ENCODE measurements at regions not wholly inside any gene's neighbourhood (a gene's known extent, or its start where the extent isn't known, plus 50 kb on each side); places are given as distances from the start of the nearest gene placed in this dataset.
"Not testable (repeated sequence)": the region's sequence is repeated elsewhere in the genome, so short reads cannot be mapped to it uniquely, and the experiment has no call there.

DNA sequence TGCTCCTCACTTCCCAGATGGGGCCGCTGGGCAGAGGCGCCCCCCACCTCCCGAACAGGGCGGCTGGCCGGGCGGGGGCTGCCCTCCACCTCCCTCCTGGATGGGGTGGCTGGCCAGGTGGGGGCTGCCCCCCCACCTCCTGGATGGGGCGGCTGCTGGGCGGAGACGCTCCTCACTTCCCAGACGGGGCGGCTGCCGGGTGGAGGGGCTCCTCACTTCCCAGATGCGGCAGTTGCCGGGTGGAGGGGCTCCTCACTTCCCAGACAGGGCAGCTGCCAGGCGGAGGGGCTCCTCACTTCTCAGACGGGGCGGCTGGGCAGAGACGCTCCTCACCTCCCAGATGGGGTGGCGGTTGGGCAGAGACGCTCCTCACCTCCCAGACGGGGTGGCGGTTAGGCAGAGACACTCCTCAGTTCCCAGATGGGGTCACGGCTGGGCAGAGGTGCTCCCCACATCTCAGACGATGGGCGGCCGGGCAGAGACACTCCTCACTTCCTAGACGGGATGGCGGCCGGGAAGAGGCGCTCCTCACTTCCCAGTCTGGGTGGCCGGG lies 428.8 kb downstream of the FGF13 start:
- not testable (repeated sequence) for DNase-seq (ENCODE audit: low read depth)

DNA sequence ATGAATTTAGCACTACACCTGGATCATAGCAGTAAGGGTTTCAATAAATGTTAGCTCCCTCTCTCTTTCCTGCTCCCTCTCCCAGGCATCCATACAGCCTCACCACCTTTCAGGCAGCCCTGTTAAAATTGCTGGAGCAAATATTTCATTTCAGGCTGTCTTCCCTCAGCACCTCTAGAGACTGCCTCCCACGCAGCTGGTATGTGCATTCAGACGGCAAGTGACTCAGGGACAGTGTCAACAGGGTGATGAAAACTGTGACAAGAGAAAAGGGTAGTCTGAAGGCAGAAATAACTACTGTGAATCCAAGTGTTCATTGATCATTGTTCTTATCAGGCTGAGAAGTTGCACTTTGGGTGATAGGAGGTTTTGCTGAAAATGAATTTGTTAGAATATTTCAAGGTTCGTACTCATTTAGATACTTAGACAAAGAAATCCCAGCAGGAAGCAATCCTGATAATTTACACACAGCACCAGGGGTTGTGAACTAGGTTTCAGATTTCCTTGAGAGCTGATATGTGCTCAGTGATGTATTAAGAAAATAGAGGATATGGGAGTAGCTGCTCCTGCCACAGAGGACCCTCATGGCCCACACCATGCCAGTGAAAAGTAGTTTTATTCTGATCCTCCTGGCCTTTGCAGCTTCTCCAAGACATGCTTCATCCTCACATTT lies 424.2 kb downstream of the FGF13 start:
- no peak for DNase-seq (ENCODE audit: low read depth)

DNA sequence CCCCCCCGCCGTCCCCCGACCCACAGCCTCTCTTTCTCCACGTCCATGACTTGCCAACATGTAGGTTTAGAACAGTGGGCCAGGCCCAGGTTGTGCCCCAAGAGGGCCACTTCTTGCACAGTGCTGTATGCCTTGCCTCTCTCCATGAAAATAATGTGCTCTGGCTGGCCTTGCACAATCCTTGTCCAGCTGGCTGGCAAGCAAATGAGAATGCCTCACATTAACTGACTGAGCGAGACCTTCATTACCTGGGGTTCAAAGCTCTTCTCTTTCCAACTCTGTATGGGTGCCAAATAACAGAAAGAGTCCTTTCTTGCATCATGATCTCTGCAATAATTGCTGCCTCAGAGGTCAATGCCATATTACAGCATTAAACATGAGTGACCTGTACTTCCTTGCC lies 416.6 kb downstream of the FGF13 start:
- no peak for DNase-seq (ENCODE audit: low read depth)

DNA sequence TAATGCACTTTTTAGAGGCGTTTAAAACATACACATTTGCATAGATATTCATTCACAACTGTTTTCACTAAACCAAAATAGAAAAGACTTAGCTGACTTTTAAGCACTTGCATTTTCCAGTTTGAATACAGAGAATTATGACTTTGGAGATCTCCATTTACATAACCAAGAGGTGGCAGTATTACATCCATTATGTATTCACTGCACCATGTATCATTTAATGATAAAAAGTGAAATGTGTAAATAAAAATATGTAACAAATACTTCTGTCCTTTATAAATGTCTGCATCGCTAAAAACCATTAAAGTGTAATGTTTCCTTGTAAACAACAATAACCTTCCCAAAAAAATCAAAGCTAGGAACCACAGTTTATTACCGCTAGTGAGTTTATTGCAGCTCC lies 413.2 kb downstream of the FGF13 start:
- DNase-seq (ENCODE audit: low read depth): no peak

DNA sequence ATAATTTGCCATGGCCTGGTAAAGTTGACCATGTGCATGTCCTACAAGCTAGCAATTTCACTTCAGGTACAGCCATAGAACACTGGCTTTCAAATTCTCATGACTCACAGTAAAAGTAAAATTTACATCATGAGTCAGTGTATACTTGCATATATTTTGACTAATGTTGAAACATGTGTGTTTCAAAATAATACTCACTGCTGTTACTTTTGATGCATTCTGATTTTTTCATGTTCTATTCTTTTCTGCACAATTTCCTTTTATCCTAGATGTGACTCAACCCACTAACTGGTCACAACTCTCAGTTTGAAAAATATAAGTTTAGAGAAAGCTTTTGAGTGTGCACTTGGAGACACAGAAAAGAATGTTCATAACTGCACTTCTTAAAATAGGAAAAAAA lies 365.7 kb downstream of the FGF13 start:
- DNase-seq (ENCODE audit: low read depth): no peak

DNA sequence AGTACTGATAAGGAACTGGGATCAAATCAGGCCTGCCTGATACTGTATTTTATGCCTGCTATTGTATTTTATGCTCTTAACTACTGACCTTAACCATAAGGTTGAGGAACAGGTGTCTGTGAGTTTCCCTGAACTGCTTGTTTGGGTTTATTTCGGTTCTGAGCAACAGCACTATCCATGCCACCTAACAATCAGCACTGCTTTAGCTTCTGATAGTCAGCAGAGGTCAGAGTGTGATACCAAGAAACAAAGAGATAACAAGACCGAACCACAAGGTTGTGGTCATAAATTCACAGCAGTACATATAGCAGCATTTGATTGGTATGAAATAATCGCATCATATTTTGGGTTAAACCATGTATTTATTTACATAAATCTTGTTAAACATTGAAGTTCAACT lies 362.2 kb downstream of the FGF13 start:
- no peak for DNase-seq (ENCODE audit: low read depth)

DNA sequence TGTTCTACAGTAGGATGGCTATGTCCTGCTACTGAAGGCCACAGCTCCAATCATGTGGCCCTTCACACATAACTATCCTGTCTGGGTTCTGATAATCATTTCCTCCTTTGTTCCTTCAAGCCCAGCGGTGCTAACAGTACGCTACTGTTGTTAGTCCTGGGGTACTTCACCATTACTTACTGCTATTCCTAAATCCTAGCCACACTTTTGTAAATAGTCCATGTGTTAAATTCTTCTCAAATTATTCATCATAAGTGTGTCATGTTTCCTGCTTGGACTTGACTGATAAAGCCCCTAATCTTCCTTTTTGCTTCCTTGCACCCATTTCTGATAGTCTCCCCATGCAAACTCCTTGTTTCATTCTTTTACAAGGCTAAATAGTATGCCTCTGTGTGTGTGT lies 332.6 kb downstream of the FGF13 start:
- DNase-seq (ENCODE audit: low read depth): no peak

DNA sequence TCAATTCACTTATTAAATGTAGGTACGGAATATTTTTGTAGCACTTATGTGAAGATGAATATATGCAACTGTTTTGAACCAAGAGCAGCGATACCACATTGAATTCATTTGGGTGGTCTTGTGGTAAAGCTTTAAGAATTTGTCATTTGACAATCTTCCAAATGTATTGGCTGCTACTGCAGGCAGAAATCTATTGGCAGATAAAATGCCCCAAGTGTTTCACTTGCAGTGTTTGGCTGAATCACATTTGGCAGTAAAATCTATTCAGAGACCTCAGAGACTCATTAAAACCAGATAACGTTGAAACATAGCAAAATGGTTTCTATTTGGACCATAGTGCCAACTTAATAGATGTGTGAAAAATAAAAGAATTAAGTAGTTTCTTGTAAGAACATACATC lies 303.4 kb downstream of the FGF13 start:
- no peak for DNase-seq (ENCODE audit: low read depth)

DNA sequence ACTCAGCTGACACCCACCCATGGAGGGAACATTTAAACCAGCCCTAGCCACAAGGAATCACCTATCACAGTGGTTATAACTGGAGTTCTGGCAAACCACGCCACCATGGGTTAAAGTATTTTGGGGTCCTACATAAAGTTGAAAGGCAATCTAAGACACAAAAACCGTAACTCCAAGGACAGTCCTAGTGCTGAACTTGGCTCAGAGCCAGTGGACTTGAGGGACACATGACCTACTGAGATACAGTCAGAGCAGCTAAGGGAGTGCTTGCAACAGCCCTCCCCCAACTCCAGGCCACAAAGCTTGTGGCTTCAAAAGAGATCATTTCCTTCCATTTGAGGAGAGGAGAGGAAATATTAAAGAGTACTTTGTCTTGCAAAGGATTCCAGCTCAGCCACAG lies 300.5 kb downstream of the FGF13 start:
- no peak for DNase-seq (ENCODE audit: low read depth)

All from RPMI7951 (cell line).